DND-41 (cell line): ENCODE measurements at regions not wholly inside any gene's neighbourhood (a gene's known extent, or its start where the extent isn't known, plus 50 kb on each side); places are given as distances from the start of the nearest gene placed in this dataset.

ENCODE experiments used
- EZH2 ChIP-seq: IDR thresholded peaks from 3 replicates; pipeline ENCODE4 v1.6.1; 2012; ENCODE audit warnings: borderline replicate concordance, low read depth, mild to moderate bottlenecking, moderate library complexity, low read length, inconsistent platforms; ENCODE audit not compliant: severe bottlenecking
- TF ChIP-seq, protein P1 (sequence below): IDR thresholded peaks from 2 replicates; pipeline ENCODE4 v1.5.1; 2012; ENCODE audit warnings: borderline replicate concordance, low read length, moderate library complexity, mild to moderate bottlenecking; ENCODE audit not compliant: poor library complexity, severe bottlenecking; ENCODE audit errors: extremely low read depth

GRCh38 chr3:66863205-66864111 lies 134.6 kb upstream of the KBTBD8 start:
- TF ChIP-seq, protein P1, sequence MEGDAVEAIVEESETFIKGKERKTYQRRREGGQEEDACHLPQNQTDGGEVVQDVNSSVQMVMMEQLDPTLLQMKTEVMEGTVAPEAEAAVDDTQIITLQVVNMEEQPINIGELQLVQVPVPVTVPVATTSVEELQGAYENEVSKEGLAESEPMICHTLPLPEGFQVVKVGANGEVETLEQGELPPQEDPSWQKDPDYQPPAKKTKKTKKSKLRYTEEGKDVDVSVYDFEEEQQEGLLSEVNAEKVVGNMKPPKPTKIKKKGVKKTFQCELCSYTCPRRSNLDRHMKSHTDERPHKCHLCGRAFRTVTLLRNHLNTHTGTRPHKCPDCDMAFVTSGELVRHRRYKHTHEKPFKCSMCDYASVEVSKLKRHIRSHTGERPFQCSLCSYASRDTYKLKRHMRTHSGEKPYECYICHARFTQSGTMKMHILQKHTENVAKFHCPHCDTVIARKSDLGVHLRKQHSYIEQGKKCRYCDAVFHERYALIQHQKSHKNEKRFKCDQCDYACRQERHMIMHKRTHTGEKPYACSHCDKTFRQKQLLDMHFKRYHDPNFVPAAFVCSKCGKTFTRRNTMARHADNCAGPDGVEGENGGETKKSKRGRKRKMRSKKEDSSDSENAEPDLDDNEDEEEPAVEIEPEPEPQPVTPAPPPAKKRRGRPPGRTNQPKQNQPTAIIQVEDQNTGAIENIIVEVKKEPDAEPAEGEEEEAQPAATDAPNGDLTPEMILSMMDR, result no peak
- TF ChIP-seq EZH2, result no peak
